GM18907 (cell line): ENCODE measurements at regions not wholly inside any gene's neighbourhood (a gene's known extent, or its start where the extent isn't known, plus 50 kb on each side); places are given as distances from the start of the nearest gene placed in this dataset.
"Not testable (repeated sequence)": the region's sequence is repeated elsewhere in the genome, so short reads cannot be mapped to it uniquely, and the experiment has no call there.

Experiments
- ATAC-seq: cut with Tn5 transposase; IDR thresholded peaks from one replicate; pipeline ENCODE4 v1.9.1; 2021; ENCODE audit warnings: mild to moderate bottlenecking, moderate library complexity; ENCODE audit not compliant: unreplicated experiment

DNA sequence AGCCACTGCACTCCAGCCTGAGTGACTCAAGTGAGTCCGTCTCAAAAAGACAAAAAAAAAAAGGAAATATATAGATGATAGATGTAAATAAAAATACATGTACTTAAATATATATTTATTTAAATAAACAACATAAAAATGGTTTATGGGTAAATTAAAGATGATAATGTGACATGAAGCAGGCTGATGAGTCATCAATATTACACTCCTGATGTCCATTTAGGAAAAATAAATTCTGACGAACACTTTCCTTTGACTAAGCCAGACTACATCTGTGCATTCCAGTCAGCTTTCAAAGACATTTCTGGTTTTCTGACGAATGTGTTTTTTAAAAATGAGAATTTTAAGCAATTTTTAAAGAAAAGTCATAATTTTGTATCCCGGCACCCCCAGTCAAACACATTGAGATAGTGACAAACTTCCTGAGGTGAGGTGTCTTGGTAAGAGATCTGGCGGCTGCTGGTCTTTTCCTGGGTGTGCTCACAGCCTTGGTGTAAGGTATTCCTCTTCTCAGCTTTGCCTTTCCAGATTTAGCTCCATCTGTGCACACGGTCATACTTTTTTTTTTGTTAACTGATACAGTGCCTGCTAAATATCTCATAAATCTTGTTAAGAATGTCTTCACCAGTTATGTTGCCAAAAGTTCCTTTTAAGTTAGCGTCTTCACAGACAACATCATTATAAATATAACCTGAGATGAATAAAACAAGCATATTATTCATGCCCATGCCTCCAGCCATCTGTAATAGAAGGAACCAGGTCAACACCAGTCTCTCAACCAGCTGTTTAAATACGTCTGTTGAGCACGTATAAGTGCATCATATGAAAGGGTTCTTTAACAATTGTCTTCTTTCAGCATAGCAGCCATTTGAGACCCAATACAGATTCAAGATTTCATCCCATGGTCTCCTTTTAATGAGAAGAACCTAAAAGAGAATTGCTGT lies 214.5 kb upstream of the PLD5 start:
- no peak for ATAC-seq

DNA sequence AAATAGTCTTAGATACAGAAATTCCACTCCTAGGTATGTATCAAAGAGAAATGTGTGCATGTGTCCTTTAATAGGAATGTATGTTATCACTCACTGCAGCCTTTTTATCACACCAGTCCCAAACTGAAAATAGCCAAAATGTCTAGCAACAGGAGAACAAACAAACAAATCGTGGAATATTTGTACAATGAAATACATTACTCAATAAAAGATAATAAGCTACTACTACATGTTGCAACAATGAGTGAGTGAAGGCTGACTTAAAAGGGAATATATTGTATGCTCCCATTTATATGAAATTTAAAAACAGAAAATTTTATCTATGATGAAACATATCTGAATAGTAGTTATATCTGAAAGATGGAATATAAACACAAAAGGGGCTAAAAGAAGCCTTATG lies 212.1 kb upstream of the PLD5 start:
- ATAC-seq = no peak

DNA sequence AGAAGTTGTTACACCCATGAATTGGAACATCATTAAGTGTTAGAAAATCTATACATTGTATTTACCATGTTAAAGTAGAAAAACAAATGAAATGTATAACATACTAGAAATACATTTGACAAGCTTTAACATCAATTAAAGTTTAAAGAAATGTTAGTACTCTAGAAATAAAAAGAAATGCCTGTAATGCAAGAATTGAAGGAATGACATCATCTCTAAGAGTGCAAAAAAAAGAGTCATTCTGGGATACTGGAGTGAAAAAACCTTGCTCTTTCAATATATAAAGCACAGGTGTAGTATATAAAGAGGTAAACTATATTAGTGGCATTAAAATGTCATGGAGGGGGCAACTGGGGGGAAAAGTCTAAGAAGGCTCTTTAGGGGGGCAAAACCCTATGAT lies 210.8 kb upstream of the PLD5 start:
- no peak for ATAC-seq

DNA sequence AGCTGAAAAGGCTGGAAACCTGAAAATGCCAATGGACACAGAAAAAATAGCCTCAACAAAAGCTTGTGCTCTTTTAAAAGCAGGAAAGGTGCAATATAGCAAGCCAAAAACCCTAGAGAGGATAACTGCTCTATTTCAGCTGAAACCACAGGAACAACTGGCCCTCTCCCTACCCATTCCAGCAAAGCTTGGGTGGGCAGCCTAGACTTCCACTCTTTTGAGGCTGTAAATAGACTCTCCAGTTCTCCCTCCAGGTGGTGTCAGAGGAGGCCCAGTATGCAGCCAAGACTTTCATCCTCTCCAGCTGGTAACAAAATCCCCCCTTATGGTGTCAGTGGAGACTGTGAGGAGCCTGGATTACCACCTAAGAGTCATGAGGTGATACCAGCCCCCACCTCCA lies 206.9 kb upstream of the PLD5 start:
- ATAC-seq = no peak

DNA sequence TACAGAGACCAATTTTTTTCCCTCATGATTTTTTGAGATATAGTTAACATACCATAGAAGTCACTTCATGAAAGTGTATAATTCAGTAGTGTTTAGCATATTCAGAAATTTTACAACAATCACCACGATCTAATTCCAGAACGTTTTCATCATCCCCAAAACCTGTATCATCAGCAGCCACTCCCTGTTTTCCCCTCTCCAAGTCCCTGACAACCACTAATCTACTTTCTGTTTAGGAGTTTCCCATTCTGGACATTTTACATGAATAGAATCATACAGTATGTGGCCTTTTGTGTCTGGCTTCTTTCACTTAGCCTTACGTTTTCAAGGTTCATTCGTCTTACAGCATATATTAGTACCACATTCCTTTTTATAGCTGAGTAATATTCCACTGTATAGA lies 204.2 kb upstream of the PLD5 start:
- no peak for ATAC-seq

DNA sequence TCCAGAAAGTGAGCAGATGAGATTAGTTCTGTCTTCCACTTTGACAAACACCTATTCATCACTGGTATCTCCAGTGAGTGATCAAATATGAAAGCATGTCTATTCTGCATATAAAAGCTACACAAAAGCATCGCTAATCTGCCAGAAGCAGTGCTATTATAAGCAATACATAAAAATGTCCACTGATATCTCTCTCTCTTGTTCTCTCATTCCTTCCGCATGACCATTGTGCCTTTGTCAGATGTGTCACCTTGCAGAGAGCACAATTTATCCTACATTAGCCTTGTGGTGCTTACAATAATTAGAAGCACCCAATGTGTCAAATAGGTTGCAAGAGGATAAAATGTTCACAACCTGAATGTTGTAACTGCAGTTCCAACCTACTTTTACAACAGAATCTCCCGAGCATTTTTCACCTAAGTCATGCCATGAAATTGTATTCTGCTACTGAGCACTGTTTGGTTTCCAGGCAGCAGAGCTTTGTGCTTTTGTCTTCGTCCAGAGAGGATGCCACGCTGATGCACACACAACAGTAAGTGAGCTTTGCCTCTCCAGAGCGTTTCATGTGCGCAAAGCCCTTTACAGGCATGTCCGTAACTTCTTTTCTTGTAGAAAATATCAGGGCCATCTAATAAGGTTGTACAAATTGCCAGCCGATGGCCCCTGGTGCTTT lies 198.7 kb upstream of the PLD5 start:
- ATAC-seq = no peak

DNA sequence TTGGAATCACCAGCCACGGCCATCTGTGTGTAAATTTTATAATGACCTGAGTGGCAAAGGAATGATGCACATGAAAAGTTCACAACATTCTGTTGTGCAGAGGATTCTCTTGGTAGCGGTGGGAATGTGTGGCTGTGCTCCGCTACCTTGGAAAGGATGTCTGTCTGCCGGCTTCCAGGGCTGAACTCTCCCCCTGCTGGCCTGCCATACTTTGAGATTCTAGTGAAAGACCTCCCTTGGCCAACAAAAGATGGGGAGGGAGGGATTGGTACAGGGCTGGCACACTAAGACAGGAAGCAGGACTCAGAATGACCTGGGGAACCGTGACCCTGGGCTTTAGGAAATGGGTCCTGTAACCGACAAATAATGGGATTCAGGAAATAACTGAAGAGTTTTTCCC lies 194.5 kb upstream of the PLD5 start:
- no peak for ATAC-seq

DNA sequence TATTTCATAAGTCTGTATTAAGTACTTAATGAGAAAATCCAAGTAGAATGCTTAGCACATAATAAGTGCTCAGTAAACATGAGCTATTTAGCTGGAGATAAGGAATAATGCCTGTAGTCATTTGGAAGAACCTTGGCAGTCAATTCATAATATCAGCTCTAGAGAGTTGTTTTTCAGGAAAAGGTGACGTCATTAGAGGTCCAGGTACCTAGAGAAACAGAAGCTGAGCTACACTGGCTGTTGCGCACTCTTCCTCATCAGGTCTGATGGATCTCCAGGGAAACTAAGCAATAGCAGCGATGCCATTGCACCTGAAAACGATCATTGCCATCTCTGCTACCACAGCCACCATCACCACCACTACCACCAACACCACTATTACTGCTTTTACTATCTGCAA lies 187.8 kb upstream of the PLD5 start:
- ATAC-seq = no peak

DNA sequence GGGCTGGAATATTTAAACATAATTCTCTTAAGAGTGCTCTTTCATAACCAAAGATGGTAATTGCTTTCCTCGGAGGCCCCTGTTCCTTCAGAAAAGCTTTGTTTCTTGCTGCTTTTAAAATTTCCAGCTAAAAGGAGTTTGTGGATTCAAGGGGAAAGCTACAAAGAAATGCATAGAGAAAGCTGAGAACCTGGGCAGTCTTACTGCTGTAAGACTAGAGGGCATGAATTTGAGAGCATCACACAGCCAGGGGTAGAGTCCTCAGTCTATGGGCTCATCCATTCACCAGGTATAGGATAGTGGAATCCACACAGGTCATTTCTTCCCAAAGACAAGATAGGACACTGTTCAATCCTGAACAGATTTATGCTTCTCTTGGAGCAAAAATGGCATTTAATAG lies 186.3 kb upstream of the PLD5 start:
- no peak for ATAC-seq

DNA sequence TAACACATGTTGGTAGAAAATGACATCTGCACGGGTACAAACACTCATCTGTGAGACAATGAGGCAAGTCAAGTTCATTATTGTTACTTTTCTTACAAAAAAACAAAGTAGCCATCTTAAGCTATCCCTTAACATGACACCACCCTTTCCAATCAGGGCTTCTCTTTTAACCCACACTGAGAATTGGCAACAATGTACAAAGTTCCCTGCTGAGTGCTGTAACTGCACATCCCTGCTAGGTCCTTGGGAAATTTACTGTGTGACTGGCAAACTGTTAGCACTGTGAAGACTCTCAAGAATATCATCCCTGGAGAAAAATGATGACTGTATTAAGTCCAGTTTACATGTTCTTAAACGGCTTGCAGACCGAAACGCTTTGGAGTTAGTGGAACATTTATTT lies 185.8 kb upstream of the PLD5 start:
- ATAC-seq = no peak

DNA sequence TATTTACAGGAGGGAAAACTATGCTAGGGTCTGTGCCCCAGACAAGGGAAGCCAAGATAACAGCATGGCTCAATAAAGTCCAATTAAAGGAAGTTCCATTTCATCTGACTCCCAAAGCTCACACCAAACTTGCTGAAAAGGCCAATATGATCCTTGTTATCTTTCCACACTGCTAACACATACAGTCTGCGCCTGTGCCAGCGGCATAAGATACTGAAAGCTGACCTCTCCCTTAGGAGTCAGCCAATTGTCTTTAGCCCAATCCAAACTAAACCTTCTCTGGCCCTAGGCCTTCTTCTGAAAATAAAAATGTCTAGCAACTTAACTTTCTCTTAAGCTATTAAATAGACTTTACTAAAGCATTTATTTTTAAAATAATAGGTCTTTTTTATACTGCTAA lies 179.0 kb upstream of the PLD5 start:
- no peak for ATAC-seq

DNA sequence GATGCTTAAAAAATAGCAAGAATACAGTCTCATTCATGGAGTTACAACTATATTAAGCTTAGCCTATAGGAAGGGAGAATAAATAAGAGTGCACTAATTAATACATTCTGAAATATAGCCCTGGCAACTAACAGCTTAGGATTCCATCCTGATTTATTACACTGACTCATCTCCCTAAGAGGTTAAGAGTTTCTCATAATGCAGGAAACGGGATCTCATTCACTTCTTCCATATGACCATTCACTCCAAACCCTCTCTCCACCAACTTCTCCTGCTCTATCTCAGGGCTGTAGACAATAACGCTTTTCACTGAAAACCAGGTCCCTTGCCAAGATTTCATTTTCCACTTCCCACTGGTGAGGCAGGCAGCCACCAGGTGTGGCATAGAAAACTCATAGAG lies 168.5 kb upstream of the PLD5 start:
- no peak for ATAC-seq

DNA sequence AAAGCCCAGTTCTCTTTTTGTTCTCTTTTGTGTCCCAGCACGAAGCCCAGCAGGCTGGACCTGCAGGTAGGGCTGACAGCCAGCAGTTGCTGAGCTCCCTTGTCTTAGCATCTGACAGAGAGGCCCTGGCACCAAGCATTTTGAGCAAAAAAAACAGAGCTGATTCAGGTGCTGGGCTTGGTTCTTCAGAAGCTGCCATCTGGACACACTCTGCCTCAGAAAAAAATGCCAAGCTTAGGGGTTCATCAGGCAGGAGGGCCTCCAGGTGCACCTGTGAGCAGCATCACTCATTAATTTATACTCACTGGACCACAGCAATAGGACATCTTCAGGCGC lies 167.1 kb upstream of the PLD5 start:
- ATAC-seq = no peak

DNA sequence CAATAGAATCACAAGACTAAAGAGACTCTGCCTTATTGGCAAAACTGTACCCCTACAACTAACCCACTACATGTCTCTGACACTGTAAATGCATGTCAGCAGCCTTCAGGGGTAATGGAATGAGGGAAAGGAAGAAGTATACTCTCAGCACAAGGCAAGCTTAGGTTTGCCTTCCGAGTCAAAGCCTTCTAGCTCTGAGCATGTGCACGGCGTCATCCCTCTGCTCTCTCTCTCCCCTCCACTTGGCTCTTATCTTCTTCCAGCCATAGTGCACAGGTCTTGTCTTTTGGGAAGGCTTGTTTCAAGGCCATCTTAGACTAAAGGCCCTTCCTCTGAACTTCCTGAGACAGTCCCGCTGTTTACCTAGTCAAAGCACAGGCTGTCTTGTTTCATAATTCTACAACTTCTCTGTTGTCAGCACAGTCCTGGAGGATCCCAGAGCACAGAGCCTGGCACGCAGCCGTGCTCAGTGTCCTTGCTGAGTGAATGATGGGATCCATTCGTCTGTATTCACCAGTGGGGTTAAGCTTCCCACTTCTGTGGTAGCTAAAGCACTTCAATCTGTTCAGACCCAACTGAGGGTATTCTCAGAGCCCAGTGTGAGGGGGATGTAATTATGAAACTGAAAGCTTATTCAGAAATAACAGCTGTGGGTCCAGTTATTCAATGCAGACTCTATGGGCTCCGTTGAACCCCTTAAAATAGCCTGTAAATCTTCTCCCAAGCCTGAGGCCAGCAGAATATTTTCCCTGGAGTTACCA lies 166.5 kb upstream of the PLD5 start:
- no peak for ATAC-seq

DNA sequence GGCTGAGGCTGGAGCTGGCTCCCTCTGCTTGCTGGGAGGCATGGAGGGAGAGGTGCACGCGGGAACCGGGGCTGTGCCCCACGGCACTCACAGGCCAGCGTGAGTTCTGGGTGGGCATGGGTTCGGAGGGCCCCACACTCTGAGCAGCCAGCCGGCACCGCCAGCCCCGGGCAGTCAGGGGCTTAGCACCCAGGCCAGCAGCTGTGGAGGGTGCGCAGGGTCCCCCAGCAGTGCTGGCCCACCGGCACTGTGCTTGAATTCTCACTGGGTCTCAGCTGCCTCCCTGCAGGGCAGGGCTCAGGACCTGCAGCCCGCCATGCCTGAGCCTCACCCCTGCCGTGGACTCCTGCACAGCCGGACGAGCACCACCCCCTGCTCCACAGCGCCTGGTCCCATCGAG lies 164.9 kb upstream of the PLD5 start:
- no peak for ATAC-seq

DNA sequence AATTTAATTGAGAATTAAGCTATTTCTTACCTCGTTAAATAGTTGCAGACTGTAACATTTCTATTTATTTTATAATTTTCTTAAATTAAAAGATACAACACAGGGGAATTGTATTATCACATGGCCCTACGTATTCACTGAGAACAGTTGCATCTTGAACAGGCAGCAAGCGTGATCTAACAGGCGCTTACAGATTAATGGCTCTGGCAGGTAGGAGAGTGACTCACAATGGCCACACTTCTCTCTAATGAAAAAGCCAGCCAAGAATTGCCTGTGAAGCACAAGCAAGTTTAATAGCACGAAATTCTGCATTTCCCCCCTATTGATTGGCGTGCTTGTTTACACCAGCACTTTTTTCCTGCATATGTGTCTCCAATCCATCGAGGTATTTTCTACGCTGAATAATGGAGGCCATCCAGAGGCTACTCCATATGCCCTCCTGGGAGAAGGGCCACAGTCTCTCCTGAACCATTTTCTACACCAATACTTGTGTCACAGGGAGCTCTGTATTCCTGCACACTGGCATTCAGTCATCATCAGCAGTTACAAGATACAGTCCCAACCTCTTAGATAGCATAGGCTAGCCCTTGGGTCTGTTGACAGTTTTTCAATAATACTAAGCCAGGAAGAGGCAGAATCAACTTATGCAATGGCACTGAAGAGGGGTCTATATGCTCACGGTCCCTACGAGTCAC lies 150.6 kb upstream of the PLD5 start:
- no peak for ATAC-seq

DNA sequence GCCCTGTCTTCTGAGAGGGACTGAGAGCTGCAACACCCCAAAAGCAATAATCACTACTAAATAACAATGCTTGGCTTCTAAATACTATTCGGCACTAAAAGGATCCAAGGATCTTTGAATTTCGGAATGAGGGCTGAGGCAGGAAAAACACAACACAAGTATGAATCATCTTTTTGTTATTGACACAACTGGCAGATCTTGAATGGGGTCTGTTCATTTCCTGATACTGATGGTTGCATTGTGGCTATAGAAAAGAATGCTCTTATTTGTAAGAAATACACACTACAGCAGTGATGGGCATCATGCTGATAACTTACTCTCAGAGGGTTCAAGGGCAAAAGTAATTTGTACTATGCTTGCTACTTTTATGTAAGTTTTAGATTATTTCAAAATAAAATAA lies 149.2 kb upstream of the PLD5 start:
- no peak for ATAC-seq

DNA sequence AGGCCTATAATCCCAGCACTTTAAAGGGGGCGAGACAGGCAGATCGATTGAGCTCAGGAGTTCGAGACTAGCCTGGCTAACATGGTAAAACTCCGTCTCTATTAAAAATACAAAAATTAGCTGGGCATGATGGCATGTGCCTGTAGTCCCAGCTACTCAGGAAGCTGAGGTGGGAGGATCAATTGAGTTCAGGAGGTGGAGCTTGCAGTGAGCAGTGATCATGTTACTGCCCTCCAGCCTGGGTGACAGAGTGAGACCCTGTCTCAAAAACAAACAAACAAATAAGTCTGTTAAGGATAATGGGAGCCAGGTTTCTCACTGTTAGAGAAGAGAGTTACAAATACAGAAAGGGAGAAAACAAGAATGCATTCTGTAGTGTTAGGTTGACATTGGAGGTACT lies 148.7 kb upstream of the PLD5 start:
- ATAC-seq = not testable (repeated sequence)

DNA sequence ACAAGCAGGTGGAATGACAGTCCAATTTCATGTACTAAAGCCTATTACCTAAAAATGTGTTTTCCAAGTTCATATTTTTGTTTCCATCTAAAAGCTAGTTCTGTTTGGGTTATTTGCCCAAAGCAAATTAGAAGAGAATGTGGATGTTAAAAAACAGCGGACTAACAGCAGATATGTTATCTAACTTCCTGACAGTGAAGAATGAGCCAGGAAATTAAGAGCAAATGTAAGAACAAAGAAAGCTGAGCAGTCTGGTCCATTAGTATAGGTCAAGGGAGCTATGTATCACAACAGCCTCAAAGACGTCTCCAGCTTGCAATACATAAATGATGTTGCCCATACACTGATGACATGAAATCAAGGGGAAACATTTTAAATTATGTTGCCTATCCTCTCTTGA lies 145.5 kb upstream of the PLD5 start:
- ATAC-seq = no peak

DNA sequence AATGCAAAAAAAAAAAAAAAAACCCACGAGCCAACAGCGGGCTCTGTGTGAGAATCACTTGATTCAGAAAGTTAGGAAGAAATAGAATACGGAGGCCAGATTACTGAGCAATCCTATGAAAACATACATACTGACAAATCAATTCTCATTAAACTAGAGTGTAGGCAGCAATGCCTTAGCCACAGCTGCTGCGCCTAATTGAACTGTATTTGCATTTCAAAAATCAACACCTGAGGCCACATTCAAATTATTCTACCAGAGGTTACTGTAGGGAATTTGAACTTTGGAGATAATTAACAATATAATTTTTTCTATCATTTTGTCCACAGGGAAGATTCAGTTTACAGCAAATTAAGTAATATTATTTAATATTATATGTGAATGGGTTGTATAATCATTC lies 138.4 kb upstream of the PLD5 start:
- ATAC-seq = no peak

DNA sequence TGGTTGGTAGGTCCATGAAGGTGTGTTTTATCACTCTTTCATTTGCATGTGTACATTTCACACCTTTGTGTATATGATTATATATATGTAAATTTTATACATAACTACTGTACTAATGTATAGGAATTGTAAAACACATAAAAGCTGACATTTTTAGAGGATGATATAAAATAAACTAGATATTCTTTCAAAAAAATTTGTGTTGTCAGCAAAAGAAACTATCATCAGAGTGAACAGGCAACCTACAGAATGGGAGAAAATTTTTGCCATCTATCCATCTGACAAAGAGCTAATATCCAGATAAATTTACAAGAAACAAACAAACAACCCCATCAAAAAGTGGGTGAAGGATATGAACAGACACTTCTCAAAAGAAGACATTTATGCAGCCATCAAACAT lies 129.3 kb upstream of the PLD5 start:
- ATAC-seq = not testable (repeated sequence)
